ENCODE measurements at regions not wholly inside any gene's neighbourhood (a gene's known extent, or its start where the extent isn't known, plus 50 kb on each side); places are given as distances from the start of the nearest gene placed in this dataset.

DNA sequence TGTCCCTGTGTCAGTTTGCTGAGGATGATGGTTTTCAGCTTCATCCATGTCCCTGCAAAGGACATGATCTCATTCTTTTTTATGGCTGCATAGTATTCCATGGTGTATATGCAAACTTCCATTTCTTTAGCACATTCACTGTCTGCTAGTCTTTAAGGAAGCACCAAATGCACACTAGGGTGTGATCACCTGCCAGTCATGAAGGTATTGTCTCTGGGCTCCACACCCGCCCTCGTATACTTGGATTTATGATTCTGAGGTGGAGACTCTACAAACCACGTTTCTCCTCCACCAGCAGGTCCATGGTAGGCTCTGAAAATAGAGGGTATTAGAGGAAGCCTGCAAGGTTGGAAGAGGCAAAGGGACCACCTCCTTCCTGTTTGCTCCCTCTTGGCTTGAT, 75.9 kb upstream of the MAML3 start:
- 93 to 95% methylated on average over 3 of the region's 3 CpGs for WGBS, 2 donors
- ATAC-seq (no peak), DNase-seq (no peak)
- Histone ChIP-seq H3K27me3 (no peaks in the 10 kb centered on the region), H3K4me1 (peaks cover 8% of the 10 kb centered on the region), H3K4me3 (no peak overlapping the region), H3K36me3 (replicated peaks in 1 of 2; ENCODE audit: insufficient read depth in 1 of 2, low read depth in 2 of 2) (no peaks in the 10 kb centered on the region), H3K9me3 (no peaks in the 10 kb centered on the region), H3K27ac (no peak overlapping the region)
- TF ChIP-seq, protein P1, sequence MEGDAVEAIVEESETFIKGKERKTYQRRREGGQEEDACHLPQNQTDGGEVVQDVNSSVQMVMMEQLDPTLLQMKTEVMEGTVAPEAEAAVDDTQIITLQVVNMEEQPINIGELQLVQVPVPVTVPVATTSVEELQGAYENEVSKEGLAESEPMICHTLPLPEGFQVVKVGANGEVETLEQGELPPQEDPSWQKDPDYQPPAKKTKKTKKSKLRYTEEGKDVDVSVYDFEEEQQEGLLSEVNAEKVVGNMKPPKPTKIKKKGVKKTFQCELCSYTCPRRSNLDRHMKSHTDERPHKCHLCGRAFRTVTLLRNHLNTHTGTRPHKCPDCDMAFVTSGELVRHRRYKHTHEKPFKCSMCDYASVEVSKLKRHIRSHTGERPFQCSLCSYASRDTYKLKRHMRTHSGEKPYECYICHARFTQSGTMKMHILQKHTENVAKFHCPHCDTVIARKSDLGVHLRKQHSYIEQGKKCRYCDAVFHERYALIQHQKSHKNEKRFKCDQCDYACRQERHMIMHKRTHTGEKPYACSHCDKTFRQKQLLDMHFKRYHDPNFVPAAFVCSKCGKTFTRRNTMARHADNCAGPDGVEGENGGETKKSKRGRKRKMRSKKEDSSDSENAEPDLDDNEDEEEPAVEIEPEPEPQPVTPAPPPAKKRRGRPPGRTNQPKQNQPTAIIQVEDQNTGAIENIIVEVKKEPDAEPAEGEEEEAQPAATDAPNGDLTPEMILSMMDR (IDR thresholded peaks at IDR 0.05), result no peak
- TF ChIP-seq POLR2A (IDR thresholded peaks at IDR 0.05), result no peak
- intact Hi-C loops (cut with DNase I), result no loop called here

DNA sequence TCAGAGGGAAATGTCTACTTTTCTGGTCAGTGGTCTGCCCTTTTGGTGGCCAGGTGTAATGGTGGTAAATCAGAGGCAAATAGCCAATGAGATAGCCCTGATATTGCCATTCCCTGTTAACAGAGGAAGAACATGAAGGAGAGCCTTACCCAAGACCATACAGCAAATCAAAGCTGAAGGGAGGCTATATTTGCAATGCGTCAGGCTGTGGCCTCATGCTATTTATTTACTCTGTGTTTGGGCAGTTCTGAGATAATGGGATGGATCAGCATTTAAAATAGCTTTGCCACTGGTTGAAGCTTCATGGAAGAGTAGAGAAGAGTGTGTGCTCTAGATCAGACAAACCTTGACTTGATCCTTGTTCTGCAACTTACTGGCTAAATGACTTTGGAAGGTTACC, 73.3 kb upstream of the MAML3 start:
- 76 to 80% methylated on average over 1 of the region's 1 CpG for WGBS, 2 donors

DNA sequence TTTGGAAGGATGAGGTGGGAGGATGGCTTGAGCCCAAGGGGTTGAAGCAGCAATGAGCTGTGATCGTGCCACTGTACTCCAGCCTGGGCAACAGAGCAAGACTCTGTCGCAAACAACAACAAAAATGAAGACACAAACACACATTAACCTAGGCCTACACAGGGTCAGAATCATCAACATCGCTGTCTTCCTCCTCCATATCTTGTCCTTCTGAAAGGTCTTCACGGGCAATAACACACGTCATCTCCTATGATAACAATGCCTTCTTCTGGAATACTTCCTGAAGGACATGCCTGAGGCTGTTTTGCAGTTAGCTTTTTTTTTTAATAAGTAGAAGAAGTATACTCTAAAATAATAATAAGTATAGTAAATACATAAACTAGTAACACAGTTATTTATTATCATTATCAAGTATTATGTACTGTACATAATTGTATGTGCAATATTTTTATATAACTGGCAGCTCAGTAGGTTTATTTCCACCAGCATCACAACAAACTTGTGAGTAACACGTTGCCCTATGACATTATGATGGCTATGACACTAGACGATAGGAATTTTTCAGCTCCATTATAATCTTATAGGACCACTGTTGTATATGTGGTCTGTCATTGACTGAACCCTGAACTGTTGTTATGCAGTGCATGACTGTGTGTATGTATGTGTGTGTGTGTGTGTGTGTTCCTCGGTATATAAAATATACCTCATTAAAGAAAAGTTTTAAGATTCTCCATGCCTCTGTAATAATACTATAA, 69.2 kb upstream of the MAML3 start:
- Histone ChIP-seq H3K4me3 (no peak overlapping the region), H3K27me3 (no peaks in the 10 kb centered on the region), H3K9me3 (no peaks in the 10 kb centered on the region), H3K4me1 (no peaks in the 10 kb centered on the region), H3K27ac (no peak overlapping the region), H3K36me3 (replicated peaks in 1 of 2; ENCODE audit: insufficient read depth in 1 of 2, low read depth in 2 of 2) (no peaks in the 10 kb centered on the region)
- DNase-seq (no peak), ATAC-seq (no peak)
- intact Hi-C loops (cut with DNase I), result no loop called here
- TF ChIP-seq, protein P1 (IDR thresholded peaks at IDR 0.05), result no peak
- no peak for TF ChIP-seq POLR2A (IDR thresholded peaks at IDR 0.05)
- 82 to 87% methylated on average over 8 of the region's 8 CpGs for WGBS, 2 donors

More for the DNA sequence above, 73.3 kb upstream of the MAML3 start:
- Histone ChIP-seq H3K4me3 (no peak overlapping the region), H3K4me1 (peaks cover 8% of the 10 kb centered on the region), H3K9me3 (no peaks in the 10 kb centered on the region), H3K36me3 (replicated peaks in 1 of 2; ENCODE audit: insufficient read depth in 1 of 2, low read depth in 2 of 2) (no peaks in the 10 kb centered on the region), H3K27me3 (no peaks in the 10 kb centered on the region), H3K27ac (no peak overlapping the region)
- ATAC-seq (no peak), DNase-seq (no peak)
- TF ChIP-seq, protein P1 (IDR thresholded peaks at IDR 0.05), result no peak
- TF ChIP-seq POLR2A (IDR thresholded peaks at IDR 0.05), result no peak
- intact Hi-C loops (cut with DNase I), result no loop called here

DNA sequence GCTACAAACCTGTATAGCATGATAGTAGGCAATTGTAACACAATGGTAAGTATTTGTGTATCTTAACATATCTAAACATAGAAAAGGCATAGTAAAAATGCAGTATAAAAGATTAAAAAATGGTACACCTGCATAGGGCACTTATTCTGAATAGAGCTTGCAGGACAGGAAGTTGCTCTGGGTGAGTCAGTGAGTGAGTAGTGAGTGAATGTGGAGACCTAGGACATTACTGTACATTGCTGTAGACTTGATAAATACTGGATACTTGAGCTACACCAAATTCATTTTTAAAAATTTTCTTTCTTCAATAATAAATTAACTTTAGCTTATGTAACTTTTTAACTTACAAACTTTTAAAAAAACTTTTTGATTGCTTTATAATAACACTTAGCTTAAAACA, 68.2 kb upstream of the MAML3 start:
- Histone ChIP-seq H3K4me3 (no peak overlapping the region), H3K9me3 (no peaks in the 10 kb centered on the region), H3K4me1 (no peaks in the 10 kb centered on the region), H3K36me3 (replicated peaks in 1 of 2; ENCODE audit: insufficient read depth in 1 of 2, low read depth in 2 of 2) (no peaks in the 10 kb centered on the region), H3K27me3 (no peaks in the 10 kb centered on the region), H3K27ac (no peak overlapping the region)
- intact Hi-C loops (cut with DNase I), result no loop called here
- DNase-seq, result no peak
- ATAC-seq, result no peak
- TF ChIP-seq, protein P1 (IDR thresholded peaks at IDR 0.05), result no peak
- no peak for TF ChIP-seq POLR2A (IDR thresholded peaks at IDR 0.05)

DNA sequence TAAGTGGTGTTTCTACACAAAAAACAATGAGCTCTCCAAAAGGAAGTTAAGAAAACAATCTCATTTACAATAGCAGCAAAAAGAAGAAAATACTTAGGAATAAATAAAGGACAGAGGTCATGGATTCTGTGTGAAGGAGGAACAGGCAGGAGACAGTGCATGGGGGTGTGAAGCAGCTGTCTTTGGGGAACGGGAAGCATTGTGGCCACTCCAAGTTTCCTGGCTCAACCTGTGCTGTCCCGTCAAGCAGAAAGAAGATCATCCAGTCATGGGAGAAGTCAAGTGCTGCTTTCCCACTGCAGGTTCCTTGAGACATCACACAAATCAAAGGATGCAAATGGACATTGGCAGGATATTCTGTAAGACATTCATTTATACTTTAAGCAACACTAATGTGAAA, 66.1 kb upstream of the MAML3 start:
- H3K4me1 ChIP-seq, result no peaks in the 10 kb centered on the region
- DNase-seq (no peak), ATAC-seq (no peak)
- H3K27ac ChIP-seq, result no peak overlapping the region
- TF ChIP-seq, protein P1 (IDR thresholded peaks at IDR 0.05), result no peak
- no peak for TF ChIP-seq POLR2A (IDR thresholded peaks at IDR 0.05)
- H3K9me3 ChIP-seq, result no peaks in the 10 kb centered on the region
- no peaks in the 10 kb centered on the region for H3K36me3 ChIP-seq (replicated peaks in 1 of 2; ENCODE audit: insufficient read depth in 1 of 2, low read depth in 2 of 2)
- H3K27me3 ChIP-seq, result no peaks in the 10 kb centered on the region
- intact Hi-C loops (cut with DNase I), result no loop called here
- H3K4me3 ChIP-seq, result no peak overlapping the region
- WGBS, 2 donors, result 74 to 82% methylated on average over 2 of the region's 2 CpGs

Data from body of pancreas (tissue), 4 donors.